ENCODE measurements at regions not wholly inside any gene's neighbourhood (a gene's known extent, or its start where the extent isn't known, plus 50 kb on each side); places are given as distances from the start of the nearest gene placed in this dataset.

GRCh38 chr9:18255747-18256146 lies 218.2 kb upstream of the ADAMTSL1 start:
- intact Hi-C loops (cut with DNase I) = loop anchor here (10.0 kb wide), 1 partner anchor 759 kb away; no protein-coding TSS in a partner anchor
- Histone ChIP-seq H3K9me3 (no peaks in the 10 kb centered on the region), H3K27ac (no peak overlapping the region), H3K4me3 (no peak overlapping the region), H3K36me3 (no peaks in the 10 kb centered on the region), H3K4me1 (no peaks in the 10 kb centered on the region), H3K27me3 (no peaks in the 10 kb centered on the region)
- no peak for DNase-seq
- WGBS, 2 donors = 60 to 69% methylated on average over 4 of the region's 4 CpGs
- TF ChIP-seq CTCF (IDR thresholded peaks at IDR 0.05) (no peak), POLR2A (IDR thresholded peaks at IDR 0.05) (no peak)

- H3K9me3 ChIP-seq = no peaks in the 10 kb centered on the region
- H3K4me1 ChIP-seq = no peaks in the 10 kb centered on the region
- no peak overlapping the region for H3K4me3 ChIP-seq
- no peak for TF ChIP-seq CTCF (IDR thresholded peaks at IDR 0.05)
- TF ChIP-seq POLR2A (IDR thresholded peaks at IDR 0.05) = no peak
- 33 to 56% methylated on average over 3 of the region's 3 CpGs for WGBS, 2 donors
- intact Hi-C loops (cut with DNase I) = loop anchor here (10.0 kb wide), 1 partner anchor 758 kb away; no protein-coding TSS in a partner anchor
- no peaks in the 10 kb centered on the region for H3K27me3 ChIP-seq
- no peak overlapping the region for H3K27ac ChIP-seq
- H3K36me3 ChIP-seq = no peaks in the 10 kb centered on the region
- DNase-seq = no peak
These were observed 217.4 kb upstream of the ADAMTSL1 start for GRCh38 chr9:18256568-18256967.

- no peak for DNase-seq
- H3K9me3 ChIP-seq = no peaks in the 10 kb centered on the region
- H3K27ac ChIP-seq = no peak overlapping the region
- intact Hi-C loops (cut with DNase I) = loop anchor here (5.0 to 10.0 kb wide), 2 partner anchors 174 to 612 kb away; no protein-coding TSS in a partner anchor
- 40 to 69% methylated on average over 5 of the region's 5 CpGs for WGBS, 2 donors
- H3K4me3 ChIP-seq = no peak overlapping the region
- H3K27me3 ChIP-seq = no peaks in the 10 kb centered on the region
- H3K36me3 ChIP-seq = no peaks in the 10 kb centered on the region
- no peak for TF ChIP-seq CTCF (IDR thresholded peaks at IDR 0.05)
- H3K4me1 ChIP-seq = no peaks in the 10 kb centered on the region
These were observed 213.4 kb upstream of the ADAMTSL1 start for GRCh38 chr9:18260521-18260920.

GRCh38 chr9:18261181-18261580 lies 212.8 kb upstream of the ADAMTSL1 start:
- no peaks in the 10 kb centered on the region for H3K9me3 ChIP-seq
- no peak overlapping the region for H3K4me3 ChIP-seq
- intact Hi-C loops (cut with DNase I) = loop anchor here (5.0 to 10.0 kb wide), 2 partner anchors 174 to 611 kb away; no protein-coding TSS in a partner anchor
- TF ChIP-seq POLR2A (IDR thresholded peaks at IDR 0.05) = no peak
- TF ChIP-seq CTCF (IDR thresholded peaks at IDR 0.05) = no peak
- 39 to 58% methylated on average over 2 of the region's 2 CpGs for WGBS, 2 donors
- H3K27me3 ChIP-seq = no peaks in the 10 kb centered on the region
- H3K4me1 ChIP-seq = no peaks in the 10 kb centered on the region
- H3K27ac ChIP-seq = no peak overlapping the region
- H3K36me3 ChIP-seq = no peaks in the 10 kb centered on the region
- DNase-seq = no peak

GRCh38 chr9:18263377-18263776 lies 210.6 kb upstream of the ADAMTSL1 start:
- Histone ChIP-seq H3K36me3 (no peaks in the 10 kb centered on the region), H3K27ac (no peak overlapping the region), H3K27me3 (no peaks in the 10 kb centered on the region), H3K4me3 (no peak overlapping the region), H3K9me3 (no peaks in the 10 kb centered on the region), H3K4me1 (no peaks in the 10 kb centered on the region)
- WGBS, 2 donors = 78 to 85% methylated on average over 6 of the region's 6 CpGs
- no peak for TF ChIP-seq POLR2A (IDR thresholded peaks at IDR 0.05)
- TF ChIP-seq CTCF (IDR thresholded peaks at IDR 0.05) = no peak
- DNase-seq = no peak
- intact Hi-C loops (cut with DNase I) = loop anchor here (5.0 to 10.0 kb wide), 2 partner anchors 171 to 609 kb away; no protein-coding TSS in a partner anchor

Data from esophagus squamous epithelium (tissue), 5 donors.